Right atrium auricular region (tissue), 2 donors: ENCODE measurements at regions not wholly inside any gene's neighbourhood (a gene's known extent, or its start where the extent isn't known, plus 50 kb on each side); places are given as distances from the start of the nearest gene placed in this dataset.
"Not testable (repeated sequence)": the region's sequence is repeated elsewhere in the genome, so short reads cannot be mapped to it uniquely, and the experiment has no call there.

Experiments used
- DNase-seq: peaks from one replicate; pipeline ENCODE4 v3.0.0-alpha.2; 2019; ENCODE audit warnings: low spot score
- H3K27ac ChIP-seq, 2 donors: fragments of 200-600 bp; sonication (generic); 1 replicate in 1 of 2; 2 replicates in 1 of 2; pipeline ENCODE4 v1.5.1; 2016 to 2019
- H3K27me3 ChIP-seq, 2 donors: fragments of 200-600 bp; sonication (generic); one replicate each; pipeline versions ENCODE4 v1.5.1 to v1.6.0; 2017 to 2019
- H3K36me3 ChIP-seq: fragments of 200-600 bp; sonication (generic); one replicate; pipeline ENCODE4 v1.5.1; 2016
- H3K4me1 ChIP-seq, 2 donors: fragments of 200-600 bp; sonication (generic); one replicate each; pipeline versions ENCODE4 v1.5.1 to v1.6.0; 2017 to 2019
- H3K4me3 ChIP-seq, 2 donors: fragments of 200-600 bp; sonication (generic); 1 replicate in 1 of 2; 2 replicates in 1 of 2; pipeline ENCODE4 v1.5.1; 2017 to 2019; ENCODE audit warnings: mild to moderate bottlenecking in 1 of 2, moderate library complexity in 1 of 2
- H3K9me3 ChIP-seq, 2 donors: fragments of 200-600 bp; sonication (generic); one replicate each; pipeline ENCODE4 v1.5.1; 2019
- TF ChIP-seq, protein P1 (sequence below), 2 donors: fragments of 200-600 bp; sonication (generic); IDR thresholded peaks; one replicate each; pipeline ENCODE4 v1.5.1; 2019; ENCODE audit warnings: antibody characterized with exemption in 2 of 2

DNA sequence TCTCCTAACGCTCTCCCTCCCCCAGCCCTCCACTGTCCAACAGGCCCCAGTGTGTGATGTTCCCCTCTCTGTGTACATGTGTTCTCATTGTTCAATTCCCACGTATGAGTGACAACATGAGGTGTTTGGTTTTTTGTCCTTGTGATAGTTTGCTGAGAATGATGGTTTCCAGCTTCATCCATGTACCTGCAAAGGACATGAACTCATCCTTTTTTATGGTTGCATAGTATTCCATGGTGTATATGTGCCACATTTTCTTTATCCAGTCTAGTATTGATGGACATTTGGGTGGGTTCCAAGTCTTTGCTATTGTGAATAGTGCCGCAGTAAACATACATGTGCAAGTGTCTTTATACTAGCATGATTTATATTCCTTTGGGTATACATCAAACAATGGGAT is 347.4 kb downstream of the MAGEE1 start:
- H3K27me3 ChIP-seq, DNase-seq, H3K27ac ChIP-seq, H3K36me3 ChIP-seq, H3K4me3 ChIP-seq, H3K9me3 ChIP-seq, H3K4me1 ChIP-seq: not testable (repeated sequence)

DNA sequence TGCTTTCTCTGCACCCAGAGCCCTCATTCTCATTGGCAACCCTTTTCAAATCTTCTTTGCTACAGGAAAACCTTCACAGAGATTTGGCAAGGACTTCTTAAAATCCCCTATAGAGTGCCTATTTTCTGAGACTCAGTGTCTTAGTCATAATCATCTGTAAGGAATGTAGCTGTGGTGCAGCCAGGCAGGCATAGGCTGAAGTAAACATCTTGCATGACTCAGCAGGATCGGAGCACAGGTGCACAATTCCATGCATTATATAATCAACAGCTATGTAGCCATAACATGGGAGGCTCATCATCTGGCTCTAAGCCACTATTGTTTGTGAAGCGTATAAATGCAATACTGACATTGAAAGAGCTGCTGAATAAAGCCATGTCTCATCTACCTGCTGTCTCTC is 368.8 kb downstream of the MAGEE1 start:
- DNase-seq, result no peak
- H3K9me3 ChIP-seq, result no peaks in the 10 kb centered on the region

DNA sequence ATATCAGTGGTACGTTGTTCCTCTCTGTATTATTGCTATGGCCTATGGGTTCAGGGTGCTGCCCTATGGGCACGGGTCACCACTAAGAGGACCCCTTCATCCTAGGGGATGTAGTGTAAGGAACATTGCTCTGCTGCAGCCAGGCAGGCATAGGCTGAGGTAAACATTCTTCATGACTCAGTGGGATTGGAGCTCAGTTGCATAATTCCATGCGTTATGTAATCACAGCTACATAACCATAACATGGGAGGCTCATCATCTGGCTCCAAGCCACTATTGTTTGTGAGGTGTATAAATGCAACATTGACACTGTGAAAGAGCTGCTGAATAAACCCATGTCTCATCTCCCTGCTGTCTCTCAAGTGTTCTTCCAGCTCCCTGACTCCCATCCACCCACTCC is 375.2 kb downstream of the MAGEE1 start:
- H3K27ac ChIP-seq, result no peak overlapping the region
- TF ChIP-seq, protein P1, sequence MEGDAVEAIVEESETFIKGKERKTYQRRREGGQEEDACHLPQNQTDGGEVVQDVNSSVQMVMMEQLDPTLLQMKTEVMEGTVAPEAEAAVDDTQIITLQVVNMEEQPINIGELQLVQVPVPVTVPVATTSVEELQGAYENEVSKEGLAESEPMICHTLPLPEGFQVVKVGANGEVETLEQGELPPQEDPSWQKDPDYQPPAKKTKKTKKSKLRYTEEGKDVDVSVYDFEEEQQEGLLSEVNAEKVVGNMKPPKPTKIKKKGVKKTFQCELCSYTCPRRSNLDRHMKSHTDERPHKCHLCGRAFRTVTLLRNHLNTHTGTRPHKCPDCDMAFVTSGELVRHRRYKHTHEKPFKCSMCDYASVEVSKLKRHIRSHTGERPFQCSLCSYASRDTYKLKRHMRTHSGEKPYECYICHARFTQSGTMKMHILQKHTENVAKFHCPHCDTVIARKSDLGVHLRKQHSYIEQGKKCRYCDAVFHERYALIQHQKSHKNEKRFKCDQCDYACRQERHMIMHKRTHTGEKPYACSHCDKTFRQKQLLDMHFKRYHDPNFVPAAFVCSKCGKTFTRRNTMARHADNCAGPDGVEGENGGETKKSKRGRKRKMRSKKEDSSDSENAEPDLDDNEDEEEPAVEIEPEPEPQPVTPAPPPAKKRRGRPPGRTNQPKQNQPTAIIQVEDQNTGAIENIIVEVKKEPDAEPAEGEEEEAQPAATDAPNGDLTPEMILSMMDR (IDR thresholded peaks at IDR 0.05), result no peak
- H3K36me3 ChIP-seq, result no peaks in the 10 kb centered on the region
- DNase-seq, result no peak
- no peaks in the 10 kb centered on the region for H3K27me3 ChIP-seq
- H3K4me1 ChIP-seq, result no peaks in the 10 kb centered on the region
- H3K4me3 ChIP-seq, result no peak overlapping the region
- peaks cover 0 to 6% of the 10 kb centered on the region in 2 donors for H3K9me3 ChIP-seq

More for the DNA sequence above, 368.8 kb downstream of the MAGEE1 start:
- no peak overlapping the region for H3K4me3 ChIP-seq
- TF ChIP-seq, protein P1 (IDR thresholded peaks at IDR 0.05), result no peak
- H3K27me3 ChIP-seq, result no peaks in the 10 kb centered on the region
- H3K36me3 ChIP-seq, result no peaks in the 10 kb centered on the region
- H3K27ac ChIP-seq, result no peak overlapping the region
- H3K4me1 ChIP-seq, result no peaks in the 10 kb centered on the region

DNA sequence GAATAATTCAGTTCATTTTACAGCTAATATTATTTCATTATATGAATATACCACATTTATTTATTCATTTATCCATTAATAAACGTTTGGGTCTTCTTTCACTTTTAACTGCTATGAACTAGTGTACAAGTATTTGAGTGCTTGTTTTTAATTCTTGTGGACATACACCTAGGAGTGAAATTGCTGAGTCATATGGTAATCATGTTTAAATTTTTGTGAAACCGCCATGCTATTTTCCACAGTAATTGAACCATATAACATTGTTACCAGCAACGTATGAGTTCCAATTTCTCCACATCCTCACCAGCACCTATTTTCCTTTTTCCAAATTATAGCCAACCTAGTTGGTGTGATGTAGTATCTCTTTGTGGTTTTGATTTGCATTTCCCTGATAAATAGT is 388.2 kb downstream of the MAGEE1 start:
- no peak for DNase-seq
- Histone ChIP-seq H3K9me3 (no peaks in the 10 kb centered on the region), H3K27me3 (no peaks in the 10 kb centered on the region), H3K4me1 (no peaks in the 10 kb centered on the region), H3K36me3 (no peaks in the 10 kb centered on the region), H3K4me3 (no peak overlapping the region), H3K27ac (no peak overlapping the region)
- TF ChIP-seq, protein P1 (IDR thresholded peaks at IDR 0.05), result no peak

DNA sequence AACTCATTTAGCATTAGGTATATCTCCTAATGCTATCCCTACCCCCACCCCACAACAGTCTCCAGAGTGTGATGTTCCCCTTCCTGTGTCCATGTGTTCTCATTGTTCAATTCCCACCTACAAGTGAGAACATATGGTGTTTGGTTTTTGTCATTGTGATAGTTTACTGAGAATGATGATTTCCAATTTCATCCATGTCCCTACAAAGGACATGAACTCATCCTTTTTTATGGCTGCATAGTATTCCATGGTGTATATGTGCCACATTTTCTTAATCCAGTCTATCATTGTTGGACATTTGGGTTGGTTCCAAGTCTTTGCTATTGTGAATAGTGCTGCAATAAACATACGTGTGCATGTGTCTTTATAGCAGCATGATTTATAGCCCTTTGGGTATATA is 389.8 kb downstream of the MAGEE1 start:
- not testable (repeated sequence) for DNase-seq, H3K27me3 ChIP-seq

DNA sequence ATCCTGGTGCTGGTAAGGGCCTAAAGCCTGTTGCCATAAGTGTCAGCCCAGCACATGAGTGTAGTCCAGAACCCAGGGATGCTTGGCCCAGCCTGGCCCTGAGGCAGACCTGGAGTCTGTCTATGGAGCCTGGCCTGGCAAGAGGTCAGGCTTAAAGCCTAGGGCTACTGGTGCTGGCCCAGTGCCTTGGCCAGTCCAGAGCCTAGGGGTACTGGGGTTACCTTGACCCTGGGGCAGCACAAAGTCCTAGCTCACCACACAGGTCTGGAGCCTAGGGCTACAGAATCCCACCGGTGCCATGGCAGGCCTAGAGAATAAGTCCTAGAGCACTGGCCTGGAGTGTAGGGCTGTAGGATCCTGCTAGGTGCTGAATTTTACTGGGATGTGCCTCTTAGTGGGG is 393.8 kb downstream of the MAGEE1 start:
- no peak overlapping the region for H3K27ac ChIP-seq
- TF ChIP-seq, protein P1 (IDR thresholded peaks at IDR 0.05), result no peak
- no peak for DNase-seq
- no peaks in the 10 kb centered on the region for H3K4me1 ChIP-seq
- H3K4me3 ChIP-seq, result no peak overlapping the region
- no peaks in the 10 kb centered on the region for H3K27me3 ChIP-seq
- no peaks in the 10 kb centered on the region for H3K9me3 ChIP-seq
- H3K36me3 ChIP-seq, result no peaks in the 10 kb centered on the region

More for the DNA sequence above, 389.8 kb downstream of the MAGEE1 start:
- H3K36me3 ChIP-seq, H3K9me3 ChIP-seq, H3K4me3 ChIP-seq, H3K27ac ChIP-seq, H3K4me1 ChIP-seq: not testable (repeated sequence)

DNA sequence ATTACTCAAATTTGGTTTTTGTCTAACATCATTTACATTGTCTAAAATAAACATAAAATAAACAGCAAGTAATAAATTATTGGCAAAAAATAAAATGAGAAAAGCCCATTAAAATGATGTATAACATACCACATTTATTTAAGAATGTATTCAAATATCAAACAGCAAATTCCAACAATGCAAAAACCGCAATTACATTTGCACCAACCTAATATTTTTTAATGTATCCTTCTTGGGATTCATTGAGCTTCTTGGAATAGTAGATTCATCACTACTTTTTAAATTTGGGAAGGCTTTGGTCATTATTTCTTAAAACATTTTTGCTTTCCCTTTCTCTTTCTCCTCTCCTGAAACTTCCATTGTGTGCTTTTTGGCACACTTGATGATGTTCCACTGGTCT is 400.2 kb downstream of the MAGEE1 start:
- Histone ChIP-seq H3K4me3 (no peak overlapping the region), H3K27ac (no peak overlapping the region), H3K27me3 (no peaks in the 10 kb centered on the region), H3K36me3 (no peaks in the 10 kb centered on the region), H3K4me1 (no peaks in the 10 kb centered on the region), H3K9me3 (no peaks in the 10 kb centered on the region)
- TF ChIP-seq, protein P1 (IDR thresholded peaks at IDR 0.05), result no peak
- no peak for DNase-seq

DNA sequence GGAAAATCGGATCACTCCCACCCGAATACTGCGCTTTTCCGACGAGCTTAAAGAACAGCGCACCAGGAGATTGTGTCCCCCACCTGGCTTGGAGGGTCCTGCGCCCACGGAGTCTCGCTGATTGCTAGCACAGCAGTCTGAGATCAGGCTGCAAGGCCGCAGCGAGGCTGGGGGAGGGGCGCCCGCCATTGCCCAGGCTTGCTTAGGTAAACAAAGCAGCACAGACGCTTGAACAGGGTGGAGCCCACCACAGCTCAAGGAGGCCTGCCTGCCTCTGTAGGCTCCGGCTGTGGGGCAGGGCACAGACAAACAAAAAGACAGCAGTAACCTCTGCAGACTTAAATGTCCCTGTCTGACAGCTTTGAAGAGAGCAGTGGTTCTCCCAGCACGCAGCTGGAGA is 413.4 kb downstream of the MAGEE1 start:
- DNase-seq, H3K36me3 ChIP-seq, H3K27ac ChIP-seq, H3K4me1 ChIP-seq, H3K9me3 ChIP-seq, H3K27me3 ChIP-seq, H3K4me3 ChIP-seq: not testable (repeated sequence)
